Superior temporal gyrus (tissue), 1 donor: ENCODE measurements at regions not wholly inside any gene's neighbourhood (a gene's known extent, or its start where the extent isn't known, plus 50 kb on each side); places are given as distances from the start of the nearest gene placed in this dataset.
"Not testable (repeated sequence)": the region's sequence is repeated elsewhere in the genome, so short reads cannot be mapped to it uniquely, and the experiment has no call there.

Experiments
- DNase-seq: peaks from one replicate; pipeline ENCODE4 v3.0.0-alpha.2; 2016; ENCODE audit errors: extremely low spot score

GRCh38 chr3:8307545-8308110 lies 194.0 kb upstream of the LMCD1 start:
- DNase-seq, result no peak

GRCh38 chr3:8311321-8311720 lies 190.3 kb upstream of the LMCD1 start:
- no peak for DNase-seq

GRCh38 chr3:8312685-8313084 lies 188.9 kb upstream of the LMCD1 start:
- no peak for DNase-seq

- DNase-seq, result no peak
Measured at GRCh38 chr3:8313560-8314267, 187.9 kb upstream of the LMCD1 start.

- not testable (repeated sequence) for DNase-seq
Measured at GRCh38 chr3:8315526-8315925, 186.1 kb upstream of the LMCD1 start.

- no peak for DNase-seq
Measured at GRCh38 chr3:8317661-8318649, 183.7 kb upstream of the LMCD1 start.

GRCh38 chr3:8319935-8320634 lies 181.5 kb upstream of the LMCD1 start:
- DNase-seq, result no peak

GRCh38 chr3:8320711-8321458 lies 180.7 kb upstream of the LMCD1 start:
- no peak for DNase-seq

- DNase-seq, result peak; percentile 67
Measured at GRCh38 chr3:8324747-8325146, 176.9 kb upstream of the LMCD1 start.

GRCh38 chr3:8325306-8325705 lies 176.3 kb upstream of the LMCD1 start:
- DNase-seq, result peak; percentile 64

- DNase-seq, result not testable (repeated sequence)
Measured at GRCh38 chr3:8325833-8326232, 175.8 kb upstream of the LMCD1 start.

- DNase-seq, result no peak
Measured at GRCh38 chr3:8327739-8328138, 173.9 kb upstream of the LMCD1 start.

GRCh38 chr3:8328967-8329366 lies 172.7 kb upstream of the LMCD1 start:
- no peak for DNase-seq

- DNase-seq, result no peak
Measured at GRCh38 chr3:8329598-8329997, 172.0 kb upstream of the LMCD1 start.

- no peak for DNase-seq
Measured at GRCh38 chr3:8336456-8336855, 165.2 kb upstream of the LMCD1 start.

- no peak for DNase-seq
Measured at GRCh38 chr3:8338424-8338823, 163.2 kb upstream of the LMCD1 start.

GRCh38 chr3:8341821-8342247 lies 159.8 kb upstream of the LMCD1 start:
- no peak for DNase-seq

GRCh38 chr3:8343058-8343457 lies 158.6 kb upstream of the LMCD1 start:
- DNase-seq, result no peak

- DNase-seq, result no peak
Measured at GRCh38 chr3:8345398-8345797, 156.2 kb upstream of the LMCD1 start.

GRCh38 chr3:8348076-8348475 lies 153.5 kb upstream of the LMCD1 start:
- DNase-seq, result no peak

- DNase-seq, result no peak
Measured at GRCh38 chr3:8352475-8352874, 149.1 kb upstream of the LMCD1 start.
